ENCODE measurements at regions not wholly inside any gene's neighbourhood (a gene's known extent, or its start where the extent isn't known, plus 50 kb on each side); places are given as distances from the start of the nearest gene placed in this dataset.

- TF ChIP-seq, protein P1, sequence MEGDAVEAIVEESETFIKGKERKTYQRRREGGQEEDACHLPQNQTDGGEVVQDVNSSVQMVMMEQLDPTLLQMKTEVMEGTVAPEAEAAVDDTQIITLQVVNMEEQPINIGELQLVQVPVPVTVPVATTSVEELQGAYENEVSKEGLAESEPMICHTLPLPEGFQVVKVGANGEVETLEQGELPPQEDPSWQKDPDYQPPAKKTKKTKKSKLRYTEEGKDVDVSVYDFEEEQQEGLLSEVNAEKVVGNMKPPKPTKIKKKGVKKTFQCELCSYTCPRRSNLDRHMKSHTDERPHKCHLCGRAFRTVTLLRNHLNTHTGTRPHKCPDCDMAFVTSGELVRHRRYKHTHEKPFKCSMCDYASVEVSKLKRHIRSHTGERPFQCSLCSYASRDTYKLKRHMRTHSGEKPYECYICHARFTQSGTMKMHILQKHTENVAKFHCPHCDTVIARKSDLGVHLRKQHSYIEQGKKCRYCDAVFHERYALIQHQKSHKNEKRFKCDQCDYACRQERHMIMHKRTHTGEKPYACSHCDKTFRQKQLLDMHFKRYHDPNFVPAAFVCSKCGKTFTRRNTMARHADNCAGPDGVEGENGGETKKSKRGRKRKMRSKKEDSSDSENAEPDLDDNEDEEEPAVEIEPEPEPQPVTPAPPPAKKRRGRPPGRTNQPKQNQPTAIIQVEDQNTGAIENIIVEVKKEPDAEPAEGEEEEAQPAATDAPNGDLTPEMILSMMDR (conservative IDR thresholded peaks at IDR 0.05): no peak
- no peak overlapping the region for H3K27ac ChIP-seq
Measured at GRCh38 chr2:30310371-30310770, 79.0 kb downstream of the LBH start.

DNA sequence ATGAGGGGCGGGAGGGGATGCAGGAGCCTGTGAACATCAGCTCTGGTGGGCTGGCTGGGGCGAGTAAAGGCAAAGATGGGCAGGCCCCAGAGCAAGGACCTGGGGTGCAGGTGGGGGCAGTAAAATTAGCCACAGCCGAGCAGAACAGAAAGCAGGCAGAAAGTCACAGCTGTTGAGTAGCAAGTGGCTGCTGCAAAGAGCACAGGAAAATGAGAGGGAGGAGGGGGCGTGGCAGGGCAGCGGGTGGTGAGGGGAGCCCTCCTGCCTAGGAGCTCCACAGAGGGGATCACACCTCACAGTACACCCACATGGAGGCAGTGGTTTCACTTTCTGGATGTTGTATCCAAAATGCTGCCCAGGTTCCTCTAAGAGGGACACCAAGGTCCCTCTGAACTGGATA is 79.6 kb downstream of the LBH start:
- no peak overlapping the region for H3K27ac ChIP-seq
- TF ChIP-seq, protein P1 (conservative IDR thresholded peaks at IDR 0.05): no peak

DNA sequence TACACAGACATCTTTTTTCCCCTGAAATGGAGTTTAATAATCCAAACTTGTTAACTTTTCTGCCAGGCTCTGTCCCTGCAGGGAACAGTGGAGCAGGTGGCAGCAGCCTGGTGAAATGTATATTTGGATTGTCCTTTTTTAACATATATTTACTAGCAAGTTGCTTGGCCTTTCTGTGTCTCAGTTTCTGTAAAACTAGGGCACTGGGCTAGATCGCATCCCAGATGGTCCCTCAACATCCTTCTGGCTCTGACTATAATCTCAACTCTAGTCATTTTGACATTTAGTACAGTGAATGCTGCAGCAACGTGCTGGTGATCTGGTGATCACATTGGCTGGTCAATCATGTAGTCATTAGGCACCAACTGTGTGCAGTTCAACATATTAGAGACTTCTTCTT is 80.4 kb downstream of the LBH start:
- no peak overlapping the region for H3K27ac ChIP-seq
- TF ChIP-seq, protein P1 (conservative IDR thresholded peaks at IDR 0.05): no peak

- TF ChIP-seq, protein P1 (conservative IDR thresholded peaks at IDR 0.05): no peak
Measured at GRCh38 chr2:30312916-30313315, 81.6 kb downstream of the LBH start.

GRCh38 chr2:30314981-30315380 is 83.6 kb downstream of the LBH start:
- TF ChIP-seq, protein P1 (conservative IDR thresholded peaks at IDR 0.05): no peak
- no peak overlapping the region for H3K27ac ChIP-seq

More at GRCh38 chr2:30312916-30313315, 81.6 kb downstream of the LBH start:
- H3K27ac ChIP-seq: no peak overlapping the region

- TF ChIP-seq, protein P1 (conservative IDR thresholded peaks at IDR 0.05): no peak
- H3K27ac ChIP-seq: no peak overlapping the region
Measured at GRCh38 chr2:30315391-30316063, 84.2 kb downstream of the LBH start.

- TF ChIP-seq, protein P1 (conservative IDR thresholded peaks at IDR 0.05): no peak
- no peak overlapping the region for H3K27ac ChIP-seq
Measured at GRCh38 chr2:30316408-30316807, 85.1 kb downstream of the LBH start.

All from VCaP (cell line).